Mesendoderm (in vitro differentiated cells): ENCODE measurements at regions not wholly inside any gene's neighbourhood (a gene's known extent, or its start where the extent isn't known, plus 50 kb on each side); places are given as distances from the start of the nearest gene placed in this dataset.

Experiments
- DNase-seq: peaks from one replicate; pipeline ENCODE4 v3.0.0; 2013
- H2AK5ac ChIP-seq: 2 replicates; pipeline ENCODE4 v1.6.1; 2013; ENCODE audit warnings: low read length, inconsistent platforms
- H2BK120ac ChIP-seq: 2 replicates; pipeline ENCODE4 v1.6.1; 2013; ENCODE audit warnings: low read depth, mild to moderate bottlenecking, low read length, moderate library complexity, mixed read lengths
- H2BK15ac ChIP-seq: replicated peaks from 2 replicates; pipeline ENCODE4 v1.6.1; 2013; ENCODE audit warnings: low read depth, mild to moderate bottlenecking, moderate library complexity
- H2BK5ac ChIP-seq: 2 replicates; pipeline ENCODE4 v1.6.1; 2013; ENCODE audit warnings: low read length, inconsistent platforms
- H3K18ac ChIP-seq: 2 replicates; pipeline ENCODE4 v1.6.1; 2013; ENCODE audit warnings: mild to moderate bottlenecking, low read length, mixed read lengths
- H3K23ac ChIP-seq: one replicate; pipeline ENCODE4 v1.6.1; 2013; ENCODE audit warnings: low read length
- H3K27ac ChIP-seq: 2 replicates; pipeline ENCODE4 v1.5.1; 2013; ENCODE audit warnings: low read depth, mild to moderate bottlenecking, inconsistent platforms, low read length, moderate library complexity
- H3K27me3 ChIP-seq: 2 replicates; pipeline ENCODE4 v1.6.1; 2013; ENCODE audit warnings: low read length, control low read depth, mild to moderate bottlenecking, inconsistent platforms; ENCODE audit not compliant: insufficient read depth, poor library complexity
- H3K36me3 ChIP-seq: 2 replicates; pipeline ENCODE4 v1.6.1; 2013; ENCODE audit warnings: low read length, inconsistent platforms; ENCODE audit not compliant: control insufficient read depth, insufficient read depth
- H3K4ac ChIP-seq: one replicate; pipeline ENCODE4 v1.6.1; 2013; ENCODE audit warnings: low read depth, mild to moderate bottlenecking, low read length, moderate library complexity
- H3K4me1 ChIP-seq: 2 replicates; pipeline ENCODE4 v1.6.1; 2013; ENCODE audit warnings: low read depth, low read length, inconsistent platforms; ENCODE audit not compliant: control insufficient read depth
- H3K4me2 ChIP-seq: 2 replicates; pipeline ENCODE4 v1.6.1; 2013; ENCODE audit warnings: low read length
- H3K4me3 ChIP-seq: 2 replicates; pipeline ENCODE4 v1.5.1; 2013; ENCODE audit warnings: mild to moderate bottlenecking, low read length
- H3K56ac ChIP-seq: one replicate; pipeline ENCODE4 v1.6.1; 2013; ENCODE audit warnings: low read length
- H3K79me1 ChIP-seq: 2 replicates; pipeline ENCODE4 v1.6.1; 2013; ENCODE audit warnings: low read length, inconsistent platforms
- H3K79me2 ChIP-seq: 2 replicates; pipeline ENCODE4 v1.6.1; 2013; ENCODE audit warnings: mild to moderate bottlenecking, low read length; ENCODE audit not compliant: control insufficient read depth, insufficient read depth
- H3K9ac ChIP-seq: 2 replicates; pipeline ENCODE4 v1.6.1; 2013; ENCODE audit warnings: low read length, inconsistent platforms
- H4K5ac ChIP-seq: one replicate; pipeline ENCODE4 v1.6.1; 2013; ENCODE audit warnings: low read length
- H4K8ac ChIP-seq: one replicate; pipeline ENCODE4 v1.6.1; 2013; ENCODE audit warnings: low read depth, mild to moderate bottlenecking, control low read depth, low read length, moderate library complexity
- WGBS: extraction: QIAGEN DNeasy Blood & Tissue Kit; methylation state at CpG from one replicate; pipeline ENCODE4 v1.1.7; 2013; ENCODE audit warnings: low lambda C conversion rate, missing lambda C conversion rate; ENCODE audit not compliant: insufficient coverage; ENCODE audit errors: extremely low coverage; 5-methylcytosine and 5-hydroxymethylcytosine counted together

- Histone ChIP-seq H4K5ac (no peak overlapping the region), H4K8ac (no peak overlapping the region), H2AK5ac (no peak overlapping the region), H3K4me2 (no peak overlapping the region), H2BK5ac (no peak overlapping the region), H3K9ac (no peak overlapping the region), H3K23ac (no peak overlapping the region), H3K56ac (no peak overlapping the region), H3K4me1 (peaks cover 7% of the 10 kb centered on the region), H3K18ac (no peak overlapping the region), H3K27me3 (no peaks in the 10 kb centered on the region), H2BK120ac (no peak overlapping the region), H3K36me3 (no peaks in the 10 kb centered on the region), H3K27ac (no peak overlapping the region), H2BK15ac (no peak overlapping the region), H3K79me1 (no peaks in the 10 kb centered on the region), H3K79me2 (no peaks in the 10 kb centered on the region), H3K4me3 (no peak overlapping the region), H3K4ac (no peak overlapping the region)
- WGBS = no CpG with 5 or more reads among the region's 14 CpGs
- DNase-seq = no peak
Observed at GRCh38 chr16:86089334-86089900, 190.5 kb downstream of the IRF8 start.

GRCh38 chr16:86089991-86090390 is 191.0 kb downstream of the IRF8 start:
- Histone ChIP-seq H2BK15ac (no peak overlapping the region), H3K18ac (no peak overlapping the region), H3K9ac (no peak overlapping the region), H4K8ac (no peak overlapping the region), H3K27me3 (no peaks in the 10 kb centered on the region), H3K4me1 (peaks cover 7% of the 10 kb centered on the region), H4K5ac (no peak overlapping the region), H3K23ac (no peak overlapping the region), H3K79me2 (no peaks in the 10 kb centered on the region), H2AK5ac (no peak overlapping the region), H3K36me3 (no peaks in the 10 kb centered on the region), H2BK5ac (no peak overlapping the region), H3K56ac (no peak overlapping the region), H3K4ac (no peak overlapping the region), H3K4me3 (no peak overlapping the region), H2BK120ac (no peak overlapping the region), H3K27ac (no peak overlapping the region), H3K79me1 (no peaks in the 10 kb centered on the region), H3K4me2 (no peak overlapping the region)
- WGBS = no CpG with 5 or more reads among the region's 5 CpGs
- no peak for DNase-seq

GRCh38 chr16:86090461-86091170 is 191.7 kb downstream of the IRF8 start:
- H2BK15ac ChIP-seq = no peak overlapping the region
- H3K18ac ChIP-seq = no peak overlapping the region
- H3K9ac ChIP-seq = no peak overlapping the region
- no peak overlapping the region for H4K5ac ChIP-seq
- H2BK5ac ChIP-seq = no peak overlapping the region
- H3K23ac ChIP-seq = no peak overlapping the region
- no peak overlapping the region for H3K4ac ChIP-seq
- H3K4me2 ChIP-seq = no peak overlapping the region
- H3K4me1 ChIP-seq = peaks cover 7% of the 10 kb centered on the region
- H3K27ac ChIP-seq = no peak overlapping the region
- no peak overlapping the region for H2BK120ac ChIP-seq
- H3K56ac ChIP-seq = no peak overlapping the region
- WGBS = no CpG with 5 or more reads among the region's 9 CpGs
- H3K4me3 ChIP-seq = no peak overlapping the region
- no peak for DNase-seq
- H3K36me3 ChIP-seq = no peaks in the 10 kb centered on the region
- no peaks in the 10 kb centered on the region for H3K79me1 ChIP-seq
- H3K79me2 ChIP-seq = no peaks in the 10 kb centered on the region
- no peak overlapping the region for H4K8ac ChIP-seq
- no peaks in the 10 kb centered on the region for H3K27me3 ChIP-seq
- H2AK5ac ChIP-seq = no peak overlapping the region

- Histone ChIP-seq H3K4me1 (peaks cover 5% of the 10 kb centered on the region), H3K9ac (no peak overlapping the region), H3K4me2 (no peak overlapping the region), H3K79me1 (no peaks in the 10 kb centered on the region), H3K27ac (no peak overlapping the region), H3K4me3 (no peak overlapping the region), H3K56ac (no peak overlapping the region), H2AK5ac (no peak overlapping the region), H4K8ac (no peak overlapping the region), H3K27me3 (no peaks in the 10 kb centered on the region), H3K79me2 (no peaks in the 10 kb centered on the region), H3K36me3 (no peaks in the 10 kb centered on the region), H4K5ac (no peak overlapping the region), H3K18ac (no peak overlapping the region), H2BK15ac (no peak overlapping the region), H3K4ac (no peak overlapping the region), H2BK120ac (no peak overlapping the region), H3K23ac (no peak overlapping the region), H2BK5ac (no peak overlapping the region)
- WGBS = no CpG with 5 or more reads among the region's 7 CpGs
- no peak for DNase-seq
Observed at GRCh38 chr16:86091976-86092375, 193.0 kb downstream of the IRF8 start.

GRCh38 chr16:86092586-86093480 is 193.9 kb downstream of the IRF8 start:
- H3K36me3 ChIP-seq = no peaks in the 10 kb centered on the region
- no peak overlapping the region for H3K4ac ChIP-seq
- no peak overlapping the region for H2AK5ac ChIP-seq
- no peaks in the 10 kb centered on the region for H3K27me3 ChIP-seq
- DNase-seq = no peak
- no peak overlapping the region for H4K8ac ChIP-seq
- no peak overlapping the region for H3K56ac ChIP-seq
- no peaks in the 10 kb centered on the region for H3K79me1 ChIP-seq
- peaks cover 5% of the 10 kb centered on the region for H3K4me1 ChIP-seq
- no peak overlapping the region for H3K4me2 ChIP-seq
- no peak overlapping the region for H3K9ac ChIP-seq
- H3K18ac ChIP-seq = no peak overlapping the region
- no peak overlapping the region for H2BK5ac ChIP-seq
- no peak overlapping the region for H2BK120ac ChIP-seq
- WGBS = no CpG with 5 or more reads among the region's 27 CpGs
- H3K27ac ChIP-seq = no peak overlapping the region
- H3K23ac ChIP-seq = no peak overlapping the region
- H4K5ac ChIP-seq = no peak overlapping the region
- H2BK15ac ChIP-seq = no peak overlapping the region
- H3K4me3 ChIP-seq = no peak overlapping the region
- H3K79me2 ChIP-seq = no peaks in the 10 kb centered on the region
